ENCODE measurements at regions not wholly inside any gene's neighbourhood (a gene's known extent, or its start where the extent isn't known, plus 50 kb on each side); places are given as distances from the start of the nearest gene placed in this dataset.
A peak's percentile ranks its signal among the peaks of the same experiment; 100 is the strongest.
"Not testable (repeated sequence)": the region's sequence is repeated elsewhere in the genome, so short reads cannot be mapped to it uniquely, and the experiment has no call there.

GRCh38 chr1:47690341-47691250 lies 252.8 kb downstream of the FOXD2 start:
- H3K9me3 ChIP-seq (ENCODE audit: control insufficient read depth in 2 of 3, insufficient read depth in 1 of 3, low read length in 3 of 3): no peaks in the 10 kb centered on the region
- H3K27me3 ChIP-seq (ENCODE audit: control insufficient read depth, insufficient read depth, low read length): no peaks in the 10 kb centered on the region
- TF ChIP-seq, protein P1, sequence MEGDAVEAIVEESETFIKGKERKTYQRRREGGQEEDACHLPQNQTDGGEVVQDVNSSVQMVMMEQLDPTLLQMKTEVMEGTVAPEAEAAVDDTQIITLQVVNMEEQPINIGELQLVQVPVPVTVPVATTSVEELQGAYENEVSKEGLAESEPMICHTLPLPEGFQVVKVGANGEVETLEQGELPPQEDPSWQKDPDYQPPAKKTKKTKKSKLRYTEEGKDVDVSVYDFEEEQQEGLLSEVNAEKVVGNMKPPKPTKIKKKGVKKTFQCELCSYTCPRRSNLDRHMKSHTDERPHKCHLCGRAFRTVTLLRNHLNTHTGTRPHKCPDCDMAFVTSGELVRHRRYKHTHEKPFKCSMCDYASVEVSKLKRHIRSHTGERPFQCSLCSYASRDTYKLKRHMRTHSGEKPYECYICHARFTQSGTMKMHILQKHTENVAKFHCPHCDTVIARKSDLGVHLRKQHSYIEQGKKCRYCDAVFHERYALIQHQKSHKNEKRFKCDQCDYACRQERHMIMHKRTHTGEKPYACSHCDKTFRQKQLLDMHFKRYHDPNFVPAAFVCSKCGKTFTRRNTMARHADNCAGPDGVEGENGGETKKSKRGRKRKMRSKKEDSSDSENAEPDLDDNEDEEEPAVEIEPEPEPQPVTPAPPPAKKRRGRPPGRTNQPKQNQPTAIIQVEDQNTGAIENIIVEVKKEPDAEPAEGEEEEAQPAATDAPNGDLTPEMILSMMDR (IDR thresholded peaks at IDR 0.05; ENCODE audit: borderline replicate concordance, extremely low read depth, insufficient read depth): no peak
- no peak overlapping the region for H3K4me3 ChIP-seq (ENCODE audit: low read length in 3 of 3)
- H3K4me1 ChIP-seq (ENCODE audit: control insufficient read depth in 2 of 3, insufficient read depth in 2 of 3, low read depth in 1 of 3, low read length in 3 of 3): peaks cover 0 to 3% (median 0%) of the 10 kb centered on the region in 3 donors
- intact Hi-C loops (cut with DNase I): no loop called here
- no peaks in the 10 kb centered on the region for H3K36me3 ChIP-seq (ENCODE audit: control insufficient read depth in 2 of 3, insufficient read depth in 3 of 3, low read length in 3 of 3)
- peak in 2 of 5 donors; percentile 8 to 26 for DNase-seq
- FAIRE-seq: no peak
- no peak overlapping the region for H3K9ac ChIP-seq (ENCODE audit: low read length in 3 of 3)
- no peak overlapping the region for H3K27ac ChIP-seq (ENCODE audit: low read depth in 2 of 2, low read length in 2 of 2)

GRCh38 chr1:47691293-47691692 lies 253.4 kb downstream of the FOXD2 start:
- H3K9me3 ChIP-seq (ENCODE audit: control insufficient read depth in 2 of 3, insufficient read depth in 1 of 3, low read length in 3 of 3); H3K27ac ChIP-seq (ENCODE audit: low read depth in 2 of 2, low read length in 2 of 2); H3K4me1 ChIP-seq (ENCODE audit: control insufficient read depth in 2 of 3, insufficient read depth in 2 of 3, low read depth in 1 of 3, low read length in 3 of 3); DNase-seq; FAIRE-seq; H3K9ac ChIP-seq (ENCODE audit: low read length in 3 of 3); H3K27me3 ChIP-seq (ENCODE audit: control insufficient read depth, insufficient read depth, low read length); H3K36me3 ChIP-seq (ENCODE audit: control insufficient read depth in 2 of 3, insufficient read depth in 3 of 3, low read length in 3 of 3); H3K4me3 ChIP-seq (ENCODE audit: low read length in 3 of 3); intact Hi-C loops (cut with DNase I): not testable (repeated sequence)

DNA sequence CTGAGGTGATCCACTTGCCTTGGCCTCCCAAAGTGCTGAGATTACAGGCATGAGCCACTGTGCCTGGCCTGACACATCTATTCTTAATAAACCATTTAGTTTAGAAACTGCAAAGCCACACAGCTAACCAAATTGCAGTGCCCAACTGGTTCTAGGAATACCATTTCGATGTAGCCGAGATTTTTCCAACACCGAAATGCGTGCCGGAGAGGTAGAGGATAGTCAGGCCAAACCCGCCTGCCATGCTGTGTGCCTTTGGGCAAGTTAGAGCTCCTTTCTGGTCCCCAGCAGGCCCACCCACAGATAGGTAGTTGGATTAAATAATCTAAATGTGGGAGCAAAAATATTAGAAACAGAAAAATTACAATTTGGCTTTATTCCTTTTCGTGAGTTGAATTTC lies 254.4 kb downstream of the FOXD2 start:
- Histone ChIP-seq H3K9ac (ENCODE audit: low read length in 3 of 3) (no peak overlapping the region), H3K4me3 (ENCODE audit: low read length in 3 of 3) (no peak overlapping the region), H3K27me3 (ENCODE audit: control insufficient read depth, insufficient read depth, low read length) (no peaks in the 10 kb centered on the region), H3K4me1 (ENCODE audit: control insufficient read depth in 2 of 3, insufficient read depth in 2 of 3, low read depth in 1 of 3, low read length in 3 of 3) (no peaks in the 10 kb centered on the region), H3K9me3 (ENCODE audit: control insufficient read depth in 2 of 3, insufficient read depth in 1 of 3, low read length in 3 of 3) (no peaks in the 10 kb centered on the region), H3K27ac (ENCODE audit: low read depth in 2 of 2, low read length in 2 of 2) (no peak overlapping the region), H3K36me3 (ENCODE audit: control insufficient read depth in 2 of 3, insufficient read depth in 3 of 3, low read length in 3 of 3) (no peaks in the 10 kb centered on the region)
- FAIRE-seq (no peak), DNase-seq (no peak)
- TF ChIP-seq, protein P1 (IDR thresholded peaks at IDR 0.05; ENCODE audit: borderline replicate concordance, extremely low read depth, insufficient read depth): no peak
- intact Hi-C loops (cut with DNase I): no loop called here

DNA sequence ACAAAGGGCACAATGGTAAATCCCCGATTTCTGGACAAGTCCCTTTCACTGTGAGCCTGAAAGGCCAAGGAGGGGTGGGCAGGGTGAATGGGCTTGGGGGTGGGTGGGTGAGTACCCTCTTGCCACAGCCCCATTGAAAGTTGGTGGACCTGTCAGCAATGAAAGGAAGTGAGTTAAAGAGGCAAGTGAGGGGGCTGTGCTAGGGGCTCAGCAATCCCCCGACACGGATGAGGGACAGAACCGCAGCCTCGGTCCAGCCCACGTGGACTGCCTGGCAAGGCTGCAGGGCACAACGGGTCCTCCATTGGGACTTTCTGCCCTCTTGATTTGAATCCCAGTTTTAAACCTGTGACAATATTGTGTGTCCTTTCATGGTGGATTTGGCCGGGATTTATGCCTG lies 255.3 kb downstream of the FOXD2 start:
- Histone ChIP-seq H3K27me3 (ENCODE audit: control insufficient read depth, insufficient read depth, low read length) (no peaks in the 10 kb centered on the region), H3K9me3 (ENCODE audit: control insufficient read depth in 2 of 3, insufficient read depth in 1 of 3, low read length in 3 of 3) (no peaks in the 10 kb centered on the region), H3K4me1 (ENCODE audit: control insufficient read depth in 2 of 3, insufficient read depth in 2 of 3, low read depth in 1 of 3, low read length in 3 of 3) (no peaks in the 10 kb centered on the region), H3K9ac (ENCODE audit: low read length in 3 of 3) (no peak overlapping the region), H3K4me3 (ENCODE audit: low read length in 3 of 3) (no peak overlapping the region), H3K27ac (ENCODE audit: low read depth in 2 of 2, low read length in 2 of 2) (no peak overlapping the region), H3K36me3 (ENCODE audit: control insufficient read depth in 2 of 3, insufficient read depth in 3 of 3, low read length in 3 of 3) (no peaks in the 10 kb centered on the region)
- DNase-seq (no peak), FAIRE-seq (no peak)
- intact Hi-C loops (cut with DNase I): no loop called here
- TF ChIP-seq, protein P1 (IDR thresholded peaks at IDR 0.05; ENCODE audit: borderline replicate concordance, extremely low read depth, insufficient read depth): no peak

All from kidney (tissue), 13 donors.